Left hindlimb (tissue), 1 donor: ENCODE measurements at regions not wholly inside any gene's neighbourhood (a gene's known extent, or its start where the extent isn't known, plus 50 kb on each side); places are given as distances from the start of the nearest gene placed in this dataset.
"Not testable (repeated sequence)": the region's sequence is repeated elsewhere in the genome, so short reads cannot be mapped to it uniquely, and the experiment has no call there.

ENCODE experiments used
- DNase-seq: peaks from one replicate; pipeline ENCODE4 v3.0.0-alpha.2; 2018

GRCh38 chr10:3401491-3401938, 228.9 kb upstream of the PITRM1 start:
- DNase-seq: no peak

- DNase-seq: no peak
These were observed 227.8 kb upstream of the PITRM1 start for GRCh38 chr10:3400348-3400747.

- DNase-seq: no peak
These were observed 227.2 kb upstream of the PITRM1 start for GRCh38 chr10:3399756-3400155.

DNA sequence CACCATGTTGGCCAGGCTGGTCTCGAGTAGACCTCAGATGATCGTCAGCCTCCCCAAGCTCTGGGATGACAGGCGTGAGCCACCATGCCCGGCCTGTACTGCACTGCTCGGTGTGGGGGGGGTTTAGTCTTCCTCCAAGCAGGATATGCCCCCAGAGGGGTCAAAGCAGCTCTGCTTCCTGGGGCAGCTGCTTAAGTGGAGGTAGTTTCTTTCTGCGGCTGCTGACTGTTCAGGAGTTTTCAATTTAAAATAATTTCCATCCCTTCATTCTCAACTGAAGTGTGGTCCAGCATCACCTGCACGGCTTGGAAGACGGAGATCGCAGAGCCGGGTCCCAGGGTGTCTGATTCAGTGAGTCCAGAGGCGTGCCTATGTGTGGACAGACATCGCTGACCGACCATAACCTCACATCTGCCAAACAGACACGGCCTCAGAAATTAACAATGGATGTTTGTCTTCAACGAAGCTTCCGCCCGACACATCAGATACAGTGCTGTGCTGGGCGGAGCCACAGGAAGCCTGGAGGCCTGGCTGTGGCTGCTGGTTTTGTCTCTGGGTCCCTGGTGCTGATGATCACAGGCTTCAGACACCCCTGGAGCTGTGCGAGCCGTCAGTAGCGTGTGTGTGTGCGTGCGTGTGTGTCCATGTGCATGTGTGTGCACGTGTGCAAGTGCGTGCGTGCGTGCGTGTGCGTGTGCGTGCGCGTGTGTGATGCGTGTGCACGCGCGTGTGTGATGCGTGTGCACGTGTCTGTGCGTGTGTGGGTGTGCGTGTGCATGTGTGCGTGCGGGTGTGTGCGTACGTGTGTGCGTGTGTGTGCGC, 226.5 kb upstream of the PITRM1 start:
- DNase-seq: no peak

DNA sequence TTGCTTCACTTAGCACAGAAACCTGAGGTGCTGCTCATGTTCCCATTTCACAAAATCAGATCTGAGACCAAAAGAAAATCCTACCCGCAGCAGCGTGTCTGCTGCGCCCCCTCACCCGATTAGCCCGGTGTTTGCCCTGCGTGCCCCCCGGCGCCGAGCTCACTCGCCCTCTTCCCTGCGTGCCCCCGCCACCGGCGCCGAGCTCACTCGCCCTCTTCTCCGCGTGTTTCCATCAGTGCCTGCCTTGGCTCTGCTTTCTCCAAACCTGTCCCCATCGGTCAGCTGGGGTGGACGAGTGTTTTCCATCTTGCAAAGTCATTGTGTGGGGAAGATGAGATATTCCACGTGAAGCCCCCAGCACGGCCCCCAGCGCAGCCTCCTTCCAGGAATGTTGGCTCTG, 225.3 kb upstream of the PITRM1 start:
- DNase-seq: no peak

- DNase-seq: no peak
These were observed 224.6 kb upstream of the PITRM1 start for GRCh38 chr10:3397231-3397630.

- no peak for DNase-seq
These were observed 223.5 kb upstream of the PITRM1 start for GRCh38 chr10:3396116-3396515.

GRCh38 chr10:3395458-3395861, 222.9 kb upstream of the PITRM1 start:
- no peak for DNase-seq

- no peak for DNase-seq
These were observed 222.5 kb upstream of the PITRM1 start for GRCh38 chr10:3395041-3395440.

- DNase-seq: no peak
These were observed 221.4 kb upstream of the PITRM1 start for GRCh38 chr10:3393958-3394357.

GRCh38 chr10:3391657-3392056, 219.1 kb upstream of the PITRM1 start:
- DNase-seq: no peak

- DNase-seq: no peak
These were observed 216.5 kb upstream of the PITRM1 start for GRCh38 chr10:3389130-3389529.

DNA sequence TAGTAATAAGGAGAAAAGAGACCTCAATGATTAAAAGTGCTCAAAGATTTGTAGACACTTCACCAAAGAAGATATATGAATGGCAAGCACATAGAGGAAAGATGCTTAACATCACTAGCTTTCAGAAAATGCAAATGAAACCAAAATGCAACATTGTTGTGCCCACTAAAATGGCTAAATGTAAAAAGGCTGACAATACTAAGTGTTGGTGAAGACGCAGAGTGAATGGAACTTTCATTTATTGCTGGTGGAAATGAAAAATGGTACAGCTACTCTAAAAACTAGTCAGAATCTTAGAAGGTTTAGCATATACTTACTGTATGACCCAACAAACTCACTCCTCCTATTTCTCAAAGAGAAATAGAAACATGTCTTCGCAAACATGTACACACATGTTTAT, 212.9 kb upstream of the PITRM1 start:
- DNase-seq: no peak

GRCh38 chr10:3382092-3382491, 209.5 kb upstream of the PITRM1 start:
- DNase-seq: no peak

- DNase-seq: no peak
These were observed 207.9 kb upstream of the PITRM1 start for GRCh38 chr10:3380406-3381050.

DNA sequence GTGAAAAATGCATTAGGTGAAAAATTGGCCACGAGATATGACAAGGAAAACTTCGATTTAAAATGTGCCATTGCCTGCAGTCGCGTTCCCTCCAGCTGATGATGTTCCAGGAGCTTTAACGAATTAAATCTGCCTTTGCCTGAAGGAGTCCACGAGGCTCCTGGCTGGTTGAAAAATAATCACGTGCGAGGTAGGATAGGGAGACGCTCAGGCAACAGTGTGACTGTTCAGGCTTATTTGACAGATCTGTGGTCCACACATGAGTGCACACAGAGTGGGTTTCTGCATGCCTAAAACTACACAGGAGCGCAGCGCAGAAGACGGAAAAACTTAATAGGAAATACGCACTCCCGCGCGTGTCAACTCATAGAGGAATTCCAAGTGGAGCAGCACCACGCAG, 204.0 kb upstream of the PITRM1 start:
- DNase-seq: no peak

DNA sequence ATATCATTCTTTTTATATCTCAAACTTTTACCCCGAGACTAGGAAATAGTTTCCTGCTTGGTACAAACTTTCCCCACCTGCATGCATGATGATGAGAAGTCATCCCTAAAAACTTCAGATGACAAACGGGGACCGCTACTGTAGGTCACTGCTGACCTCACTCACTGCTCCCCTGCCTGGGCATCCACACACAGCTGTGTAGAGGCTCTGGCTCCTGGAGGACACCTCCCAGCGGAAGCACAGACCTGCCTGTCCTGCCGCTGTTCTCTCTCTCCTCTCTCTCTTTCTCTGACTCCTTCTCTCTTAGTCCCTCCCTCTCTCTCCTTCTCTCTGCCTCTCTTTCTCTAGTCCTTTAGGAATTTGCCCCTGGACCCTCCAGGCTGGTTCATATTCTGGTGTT, 202.9 kb upstream of the PITRM1 start:
- no peak for DNase-seq

- DNase-seq: no peak
These were observed 202.3 kb upstream of the PITRM1 start for GRCh38 chr10:3374914-3375313.

DNA sequence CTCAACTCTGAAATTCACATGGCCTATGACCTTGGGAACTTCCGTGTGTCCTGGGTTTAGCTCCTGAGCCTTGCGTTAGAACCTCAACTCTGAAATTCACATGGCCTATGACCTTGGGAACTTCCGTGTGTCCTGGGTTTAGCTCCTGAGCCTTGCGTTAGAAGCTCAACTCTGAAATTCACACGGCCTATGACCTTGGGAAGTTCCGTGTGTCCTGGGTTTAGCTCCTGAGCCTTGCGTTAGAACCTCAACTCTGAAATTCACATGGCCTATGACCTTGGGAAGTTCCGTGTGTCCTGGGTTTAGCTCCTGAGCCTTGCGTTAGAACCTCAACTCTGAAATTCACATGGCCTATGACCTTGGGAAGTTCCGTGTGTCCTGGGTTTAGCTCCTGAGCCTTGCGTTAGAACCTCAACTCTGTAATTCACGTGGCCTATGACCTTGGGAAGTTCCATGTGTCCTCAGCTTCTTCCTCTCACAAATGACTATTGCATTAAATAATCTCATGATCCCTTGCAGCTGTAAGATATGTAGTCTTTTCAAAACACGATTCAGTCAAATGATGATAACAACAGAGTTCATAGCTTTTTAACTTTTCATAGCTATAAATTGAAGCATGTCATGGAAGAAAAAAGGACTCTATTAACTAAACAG, 200.9 kb upstream of the PITRM1 start:
- not testable (repeated sequence) for DNase-seq

DNA sequence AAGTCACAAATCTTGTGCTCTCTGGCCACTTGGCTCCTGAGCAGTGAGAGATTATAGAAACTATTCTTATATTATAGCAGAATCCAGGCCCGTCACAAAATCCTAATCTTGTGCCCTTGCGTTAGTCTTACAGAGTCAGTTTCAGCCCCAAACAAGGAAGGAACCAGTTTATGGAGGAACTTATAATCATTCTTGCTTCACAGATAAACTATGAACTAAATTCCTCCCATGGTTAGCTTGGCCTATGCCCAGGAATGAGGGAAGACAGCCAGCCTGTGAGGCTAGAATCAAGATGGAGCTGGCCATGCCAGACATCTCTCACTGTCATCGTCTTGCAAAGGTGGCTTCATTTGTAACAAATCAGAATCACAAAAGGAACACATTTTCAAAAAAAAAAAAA, 199.7 kb upstream of the PITRM1 start:
- no peak for DNase-seq

DNA sequence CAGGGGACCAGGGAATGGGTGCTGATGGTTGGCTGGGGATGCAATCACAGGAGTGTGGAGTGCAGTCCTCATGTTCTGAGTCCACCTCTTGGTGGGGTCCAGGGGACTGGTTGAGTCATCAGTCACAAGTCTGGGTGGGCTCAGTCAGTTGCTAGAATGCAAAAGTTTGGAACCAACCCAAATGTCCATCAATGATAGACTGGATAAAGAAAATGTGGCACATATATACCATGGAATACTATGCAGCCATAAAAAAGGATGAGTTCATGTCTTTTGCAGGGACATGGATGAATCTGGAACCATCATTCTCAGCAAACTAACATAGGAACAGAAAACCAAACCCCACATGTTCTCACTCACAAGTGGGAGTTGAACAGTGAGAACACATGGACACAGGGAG, 199.0 kb upstream of the PITRM1 start:
- not testable (repeated sequence) for DNase-seq

DNA sequence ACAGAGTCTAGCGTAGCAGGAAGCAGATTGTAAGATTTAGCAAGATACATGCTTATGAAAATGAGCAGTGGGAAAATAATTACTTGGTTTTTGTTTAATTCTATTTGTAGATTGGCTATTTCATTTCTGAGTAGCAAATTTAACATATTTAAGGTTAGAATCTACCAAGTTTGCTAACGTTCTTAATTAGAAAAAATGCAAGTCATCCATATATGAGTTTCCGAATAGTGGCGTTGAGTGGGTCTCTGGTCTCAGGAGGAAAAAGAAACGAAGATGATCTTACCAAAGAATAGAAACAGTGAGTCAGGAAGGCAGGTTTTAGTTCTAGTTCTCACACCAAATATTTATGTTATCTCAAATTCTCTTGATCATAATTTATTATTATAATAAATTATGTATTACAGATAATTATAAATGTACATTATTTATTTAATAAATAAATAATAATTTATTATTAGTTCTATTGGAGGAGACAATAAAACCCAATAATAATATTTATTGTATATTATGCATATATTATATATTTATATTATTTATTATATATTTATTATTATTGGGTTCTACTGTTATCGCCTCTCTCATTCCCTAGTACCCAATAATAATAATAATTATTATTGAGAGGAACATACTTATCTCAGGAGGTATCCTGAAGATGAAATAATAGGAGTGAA, 194.3 kb upstream of the PITRM1 start:
- DNase-seq: no peak

GRCh38 chr10:3366043-3366442, 193.5 kb upstream of the PITRM1 start:
- no peak for DNase-seq
